ENCODE measurements at regions not wholly inside any gene's neighbourhood (a gene's known extent, or its start where the extent isn't known, plus 50 kb on each side); places are given as distances from the start of the nearest gene placed in this dataset.

GRCh38 chr6:74860456-74860855 lies 345.4 kb downstream of the COL12A1 start:
- H3K9me3 ChIP-seq, result no peaks in the 10 kb centered on the region
- H3K4me1 ChIP-seq, result no peaks in the 10 kb centered on the region
- intact Hi-C loops (cut with DNase I; ENCODE audit: low total_unique reads), result no loop called here
- no peak overlapping the region for H3K27ac ChIP-seq
- DNase-seq, result no peak
- H3K36me3 ChIP-seq, result no peaks in the 10 kb centered on the region
- no peak overlapping the region for H3K4me3 ChIP-seq
- no peak for TF ChIP-seq POLR2AphosphoS5 (IDR thresholded peaks at IDR 0.05)
- TF ChIP-seq CTCF (IDR thresholded peaks at IDR 0.05), result no peak
- no peak for TF ChIP-seq POLR2A (IDR thresholded peaks at IDR 0.05)
- no peak for TF ChIP-seq EP300 (IDR thresholded peaks at IDR 0.05)
- no peaks in the 10 kb centered on the region for H3K27me3 ChIP-seq

- H3K9me3 ChIP-seq, result no peaks in the 10 kb centered on the region
- no peaks in the 10 kb centered on the region for H3K4me1 ChIP-seq
- 71 to 85% (median 76%) methylated on average over 3 of the region's 3 CpGs for WGBS, 5 donors
- H3K27ac ChIP-seq, result no peak overlapping the region
- TF ChIP-seq POLR2AphosphoS5 (IDR thresholded peaks at IDR 0.05), result no peak
- no peak for TF ChIP-seq CTCF (IDR thresholded peaks at IDR 0.05)
- TF ChIP-seq EP300 (IDR thresholded peaks at IDR 0.05), result no peak
- no peak for TF ChIP-seq POLR2A (IDR thresholded peaks at IDR 0.05)
- intact Hi-C loops (cut with DNase I; ENCODE audit: low total_unique reads), result no loop called here
- H3K36me3 ChIP-seq, result no peaks in the 10 kb centered on the region
- no peaks in the 10 kb centered on the region for H3K27me3 ChIP-seq
- no peak overlapping the region for H3K4me3 ChIP-seq
- no peak for DNase-seq
Measured at GRCh38 chr6:74857157-74857556, 348.7 kb downstream of the COL12A1 start.

- Histone ChIP-seq H3K4me3 (no peak overlapping the region), H3K4me1 (no peaks in the 10 kb centered on the region), H3K27me3 (no peaks in the 10 kb centered on the region), H3K9me3 (no peaks in the 10 kb centered on the region), H3K27ac (no peak overlapping the region), H3K36me3 (no peaks in the 10 kb centered on the region)
- intact Hi-C loops (cut with DNase I; ENCODE audit: low total_unique reads), result no loop called here
- DNase-seq, result no peak
- TF ChIP-seq POLR2AphosphoS5 (IDR thresholded peaks at IDR 0.05) (no peak), POLR2A (IDR thresholded peaks at IDR 0.05) (no peak), CTCF (IDR thresholded peaks at IDR 0.05) (no peak), EP300 (IDR thresholded peaks at IDR 0.05) (no peak)
Measured at GRCh38 chr6:74853991-74854390, 351.9 kb downstream of the COL12A1 start.

- Histone ChIP-seq H3K27me3 (no peaks in the 10 kb centered on the region), H3K36me3 (no peaks in the 10 kb centered on the region), H3K27ac (no peak overlapping the region), H3K9me3 (no peaks in the 10 kb centered on the region), H3K4me3 (no peak overlapping the region), H3K4me1 (no peaks in the 10 kb centered on the region)
- no peak for DNase-seq
- no peak for TF ChIP-seq EP300 (IDR thresholded peaks at IDR 0.05)
- TF ChIP-seq POLR2A (IDR thresholded peaks at IDR 0.05), result no peak
- TF ChIP-seq CTCF (IDR thresholded peaks at IDR 0.05), result no peak
- TF ChIP-seq POLR2AphosphoS5 (IDR thresholded peaks at IDR 0.05), result no peak
- 43 to 77% (median 59%) methylated on average over 2 of the region's 2 CpGs for WGBS, 5 donors
- intact Hi-C loops (cut with DNase I; ENCODE audit: low total_unique reads), result no loop called here
Measured at GRCh38 chr6:74851596-74851995, 354.3 kb downstream of the COL12A1 start.

- no peaks in the 10 kb centered on the region for H3K36me3 ChIP-seq
- no peak for DNase-seq
- H3K4me1 ChIP-seq, result no peaks in the 10 kb centered on the region
- no peaks in the 10 kb centered on the region for H3K27me3 ChIP-seq
- peaks cover 0 to 5% (median 2%) of the 10 kb centered on the region in 4 donors for H3K9me3 ChIP-seq
- H3K4me3 ChIP-seq, result no peak overlapping the region
- no peak overlapping the region for H3K27ac ChIP-seq
- no peak for TF ChIP-seq POLR2A (IDR thresholded peaks at IDR 0.05)
- intact Hi-C loops (cut with DNase I; ENCODE audit: low total_unique reads), result no loop called here
- WGBS, 5 donors, result 78 to 89% (median 87%) methylated on average over 3 of the region's 3 CpGs
Measured at GRCh38 chr6:74840953-74841352, 364.9 kb downstream of the COL12A1 start.

All from stomach (tissue), 8 donors.